Activated CD8-positive, alpha-beta memory T cell treated with anti-CD3 and anti-CD28 coated beads, Interleukin-2, amount 50 U/mL, for 4 hours (primary cell): ENCODE measurements at regions not wholly inside any gene's neighbourhood (a gene's known extent, or its start where the extent isn't known, plus 50 kb on each side); places are given as distances from the start of the nearest gene placed in this dataset.
"Not testable (repeated sequence)": the region's sequence is repeated elsewhere in the genome, so short reads cannot be mapped to it uniquely, and the experiment has no call there.

Source experiments
- DNase-seq: peaks from one replicate; pipeline ENCODE4 v3.0.0-alpha.2; 2020

DNA sequence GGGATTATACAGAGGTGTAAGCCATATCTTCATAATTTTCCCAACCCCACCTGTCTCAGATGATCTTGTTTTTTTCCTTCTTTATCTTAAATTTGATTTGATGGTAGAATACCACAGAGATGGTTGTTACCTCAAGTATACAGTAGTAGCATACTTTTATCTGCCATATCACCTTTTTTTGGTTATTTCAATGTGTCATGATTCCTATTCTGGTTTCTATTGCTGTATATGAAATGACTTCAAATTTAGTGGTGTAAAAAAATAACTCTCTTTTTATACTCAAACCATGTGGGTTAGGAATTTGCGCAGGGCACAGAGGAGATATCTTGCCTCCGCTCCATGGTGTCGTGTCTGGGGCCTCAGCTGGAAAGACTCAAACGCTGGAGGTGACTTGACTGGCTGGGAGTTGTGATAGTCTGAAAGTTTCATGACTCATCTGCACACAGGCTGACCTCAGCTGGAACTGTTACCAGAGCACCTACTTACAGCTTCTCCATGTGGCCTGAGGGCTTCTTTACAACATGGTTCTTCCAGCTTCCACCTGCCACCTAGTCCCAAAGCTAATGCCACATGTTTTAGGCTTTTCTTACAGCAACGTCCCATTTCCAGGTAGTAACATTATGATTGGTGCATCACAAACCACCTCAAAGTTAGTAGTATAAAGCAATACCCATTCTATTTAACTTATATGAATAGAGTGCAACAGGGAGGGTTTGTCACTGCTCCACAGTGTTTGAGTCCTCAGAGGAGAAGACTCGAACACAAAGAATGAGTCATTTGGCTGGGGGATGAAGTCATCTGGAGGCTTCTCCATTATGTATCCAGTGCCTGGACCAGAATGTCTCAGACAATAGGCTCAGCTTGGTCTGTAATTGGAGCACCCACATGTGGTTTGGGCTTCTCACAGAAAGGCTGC is 82.3 kb upstream of the XPO1 start:
- no peak for DNase-seq

DNA sequence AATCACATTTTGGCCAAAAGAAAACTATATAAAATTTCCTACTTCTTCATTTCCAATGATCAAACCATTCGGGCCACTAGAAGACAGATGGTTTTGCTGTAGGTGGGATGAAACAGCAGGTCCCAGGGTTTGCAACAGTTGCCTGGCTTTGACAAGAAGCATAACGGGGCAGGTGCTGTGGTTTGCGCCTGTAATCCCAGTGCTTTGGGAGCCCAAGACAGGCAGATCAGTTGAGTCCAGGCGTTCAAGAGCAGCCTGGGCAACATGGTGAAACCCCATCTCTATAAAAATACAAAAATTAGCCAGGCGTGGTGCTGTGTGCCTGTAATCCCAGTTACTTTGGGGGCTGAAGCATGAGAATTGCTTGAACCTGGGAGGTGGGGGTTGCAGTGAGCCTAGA is 81.4 kb upstream of the XPO1 start:
- no peak for DNase-seq

DNA sequence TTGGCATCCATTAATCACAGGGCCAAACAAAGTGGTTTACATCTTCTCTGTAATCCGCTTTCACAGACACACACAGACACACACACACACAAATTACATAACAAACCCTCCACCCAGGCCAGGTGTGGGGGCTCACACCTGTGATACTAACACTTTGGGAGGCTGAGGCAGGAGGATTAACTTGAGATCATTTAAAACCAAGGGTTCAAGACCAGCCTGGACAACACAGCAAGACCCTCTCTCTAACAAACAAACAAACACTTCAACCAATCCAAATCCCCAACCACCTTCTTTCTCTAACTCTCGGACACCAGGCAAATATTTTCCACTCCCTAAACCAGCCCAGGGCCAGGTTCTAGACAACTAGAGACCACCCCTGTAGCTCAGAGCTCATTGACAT is 79.5 kb upstream of the XPO1 start:
- no peak for DNase-seq

DNA sequence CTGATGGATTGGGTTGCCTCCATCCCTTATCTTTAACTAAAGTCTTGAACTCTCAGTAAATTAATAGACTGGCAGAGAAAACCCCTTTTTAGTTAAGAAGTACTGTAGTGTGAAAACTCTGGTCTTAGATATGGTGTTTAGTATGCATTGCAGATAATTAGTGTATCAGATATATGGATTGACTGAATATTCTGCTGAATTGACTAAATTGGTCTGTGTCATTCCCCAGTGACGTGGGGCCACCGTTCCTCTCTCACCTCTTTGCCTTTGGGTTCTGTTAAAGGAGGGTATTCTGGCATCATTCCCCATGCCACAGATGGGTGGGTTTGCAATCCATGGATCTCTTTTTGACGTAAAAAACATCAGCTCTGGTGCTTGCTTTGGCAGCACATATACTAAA is 67.1 kb upstream of the XPO1 start:
- DNase-seq, result no peak

DNA sequence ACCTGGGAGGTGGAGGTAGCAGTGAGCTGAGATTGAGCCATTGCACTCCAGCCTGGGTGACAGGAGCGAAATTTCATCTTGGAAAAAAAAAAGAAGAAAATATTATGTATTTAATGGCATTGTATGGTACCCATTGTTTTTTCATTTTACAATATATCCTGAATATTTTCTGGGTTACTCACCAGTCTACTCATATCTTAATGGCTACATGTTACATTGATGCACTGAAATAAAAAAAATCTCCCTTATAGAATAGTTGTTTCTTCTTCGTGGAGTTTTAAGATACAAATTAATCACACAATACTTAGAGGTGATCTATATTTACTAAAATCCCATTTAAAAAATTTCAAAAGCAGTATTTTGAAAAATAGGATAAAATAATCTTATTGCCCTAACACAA is 66.3 kb upstream of the XPO1 start:
- DNase-seq, result no peak

DNA sequence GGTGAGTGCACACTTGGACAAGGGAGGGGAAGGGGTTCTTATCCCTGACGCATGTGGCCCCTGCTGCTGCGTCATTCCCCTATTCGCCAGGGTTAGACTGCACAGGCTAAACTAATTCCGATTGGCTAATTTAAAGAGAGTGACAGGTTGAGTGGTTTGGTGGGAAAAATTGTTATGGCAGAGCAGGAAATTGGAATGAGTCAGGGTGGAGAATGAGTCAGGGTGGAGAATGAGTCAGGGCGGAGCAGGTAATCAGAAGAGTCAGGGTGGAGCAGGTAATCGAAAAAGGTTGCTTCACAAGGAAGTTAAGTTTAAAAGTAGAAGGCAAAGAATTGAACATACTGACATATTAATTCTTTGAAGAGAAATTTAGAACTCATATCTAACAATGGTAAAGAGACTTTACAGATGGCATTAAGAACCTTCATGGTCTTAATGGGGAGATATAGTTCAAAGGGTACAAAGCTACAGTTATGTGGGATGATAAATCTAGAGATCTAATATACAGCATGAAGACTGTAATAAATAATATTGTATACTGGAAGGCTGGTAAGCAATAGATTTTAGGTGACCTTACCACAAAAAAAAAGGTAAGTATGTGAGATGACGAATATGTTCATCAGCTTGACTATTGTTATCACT is 60.5 kb upstream of the XPO1 start:
- not testable (repeated sequence) for DNase-seq

DNA sequence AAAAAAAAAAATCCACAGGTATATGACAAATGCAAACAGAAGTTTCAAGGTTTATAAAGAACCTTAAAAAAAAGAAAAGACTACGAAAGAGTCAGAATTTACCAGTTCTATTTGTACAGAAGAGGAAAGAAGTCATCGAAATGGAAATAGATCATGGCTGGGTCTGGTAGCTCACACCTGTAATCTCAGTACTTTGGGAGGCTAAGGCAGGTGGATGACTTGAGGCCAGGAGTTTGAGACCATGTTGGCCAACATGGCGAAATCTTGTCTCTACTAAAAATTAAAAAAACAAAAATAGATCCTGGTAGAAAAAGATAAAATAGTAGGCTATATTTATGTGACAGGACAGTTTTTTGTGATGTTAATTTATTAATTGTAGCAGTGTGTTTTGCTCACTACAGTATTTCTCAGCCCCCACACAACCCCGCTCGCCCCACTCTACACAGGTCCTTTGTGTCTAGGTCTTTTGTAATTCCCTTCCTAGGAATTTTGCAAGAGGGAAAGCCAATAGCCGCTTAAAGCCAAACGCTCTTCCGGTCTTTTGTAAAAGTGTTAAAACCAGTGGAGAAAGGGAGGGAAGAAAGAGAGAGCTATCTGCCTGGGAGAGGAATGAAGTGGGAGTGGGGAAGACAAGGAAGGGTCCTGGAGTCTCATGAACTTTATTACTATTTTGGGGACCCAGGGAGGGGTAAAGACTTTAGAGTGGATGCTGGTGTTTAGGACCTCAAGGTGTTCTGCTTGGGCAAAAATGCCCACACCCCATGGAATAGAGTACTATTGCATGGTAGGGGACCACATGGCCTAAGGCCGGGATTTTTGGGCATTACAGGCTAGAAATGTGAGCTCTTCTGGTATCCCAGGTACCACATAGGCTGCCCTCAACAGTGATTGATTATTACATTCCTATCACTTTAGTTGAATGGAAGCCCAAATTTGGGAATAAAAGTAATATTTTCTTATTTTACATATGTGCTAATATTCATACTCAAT is 59.4 kb upstream of the XPO1 start:
- DNase-seq, result no peak

DNA sequence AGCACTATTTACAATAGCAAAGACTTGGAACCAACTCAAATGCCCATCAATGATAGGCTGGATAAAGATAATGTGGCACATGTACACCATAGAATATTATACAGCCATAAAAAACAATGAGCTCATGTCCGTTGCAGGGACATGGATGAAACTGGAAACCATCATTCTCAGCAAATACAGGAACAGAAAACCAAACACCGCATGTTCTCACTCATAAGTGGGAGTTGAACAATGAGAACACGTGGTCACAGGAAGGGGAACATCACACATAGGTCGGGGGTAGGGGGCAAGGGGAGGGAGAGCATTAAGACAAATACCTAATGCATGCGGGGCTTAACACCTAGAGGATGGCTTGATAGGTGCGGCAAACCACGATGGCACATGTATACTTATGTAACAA is 56.0 kb upstream of the XPO1 start:
- not testable (repeated sequence) for DNase-seq

DNA sequence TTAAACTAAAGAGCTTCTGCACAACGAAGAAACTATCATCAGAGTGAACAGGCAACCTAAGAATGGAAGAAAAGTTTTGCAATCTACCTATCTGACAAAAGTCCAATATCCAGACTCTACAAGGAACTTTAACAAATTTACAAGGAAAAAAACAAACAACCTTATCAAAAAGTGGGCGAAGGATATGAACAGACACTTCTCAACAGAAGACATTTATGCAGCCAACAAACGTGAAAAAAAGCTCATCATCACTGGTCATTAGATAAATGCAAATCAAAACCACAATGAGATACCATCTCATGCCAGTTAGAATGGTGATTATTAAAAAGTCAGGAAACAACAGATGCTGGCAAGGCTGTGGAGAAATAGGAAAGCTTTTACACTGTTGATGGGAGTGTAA is 55.5 kb upstream of the XPO1 start:
- not testable (repeated sequence) for DNase-seq

DNA sequence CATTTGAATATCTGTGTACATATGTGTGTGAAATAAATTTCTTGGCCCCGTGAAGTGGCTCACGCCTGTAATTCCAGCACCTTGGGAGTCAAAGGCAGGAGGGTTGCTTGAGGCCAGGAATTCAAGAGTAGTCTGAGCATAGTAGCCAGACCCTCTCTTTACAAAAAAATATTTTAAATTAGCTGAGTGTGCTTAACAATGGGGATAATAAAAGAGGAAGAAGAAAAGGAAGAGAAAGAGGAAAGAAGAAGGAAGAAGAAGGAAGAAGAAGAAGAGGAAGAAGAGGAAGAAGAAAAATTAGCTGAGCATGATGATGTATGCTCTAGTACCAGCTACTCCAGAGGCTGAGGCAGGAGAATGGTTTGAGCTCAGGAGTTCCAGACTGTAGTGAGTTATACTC is 52.1 kb upstream of the XPO1 start:
- DNase-seq, result no peak

DNA sequence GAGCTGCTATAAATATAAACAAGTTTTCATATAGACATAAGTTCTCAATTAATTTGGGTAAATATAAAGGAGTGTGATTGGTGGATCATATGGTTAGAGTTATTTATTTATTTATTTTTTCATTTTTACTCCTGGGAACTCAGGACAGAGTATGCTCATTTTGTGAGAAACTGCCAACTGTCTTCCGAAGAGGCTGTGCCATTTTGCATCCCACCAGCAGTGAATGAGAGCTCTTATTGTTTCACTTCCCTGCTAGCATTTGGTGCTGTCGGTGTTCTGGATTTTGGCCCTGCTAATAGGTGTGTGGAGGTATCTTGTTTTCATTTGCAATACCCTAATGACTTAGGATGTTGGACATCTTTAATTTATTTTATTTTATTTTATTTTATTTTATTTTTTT is 50.4 kb upstream of the XPO1 start:
- no peak for DNase-seq
